H1 (cell line): ENCODE measurements at regions not wholly inside any gene's neighbourhood (a gene's known extent, or its start where the extent isn't known, plus 50 kb on each side); places are given as distances from the start of the nearest gene placed in this dataset.

ENCODE experiments used
- CTCF ChIA-PET: fragments of 300-600 bp; sonication (Branson Sonifier 250); formaldehyde crosslinking; loops from one replicate; lab custom pipeline; 2021; ENCODE audit not compliant: partially characterized antibody; lab: Charles Lee
- POLR2A ChIA-PET: fragments of 300-600 bp; sonication (Branson Sonifier 250); formaldehyde crosslinking; loops from one replicate; lab custom pipeline; 2021; ENCODE audit warnings: inconsistent platforms; ENCODE audit not compliant: partially characterized antibody; lab: Charles Lee
- DNase-seq, 2 experiments: peaks; one replicate each; pipeline versions ENCODE4 v3.0.0 to v3.0.0-alpha.2; 2010 to 2022; ENCODE audit warnings: low spot score in 2 of 2, low read depth in 1 of 2, mixed read lengths in 1 of 2
- FAIRE-seq: peaks from 2 replicates; lab custom pipeline; 2011; peaks lifted over from hg19 to GRCh38; lab: Jason Lieb, UNC
- H2AFZ ChIP-seq: 2 replicates; pipeline ENCODE4 v1.8.1; 2012; ENCODE audit warnings: low read length, inconsistent platforms
- H2AK5ac ChIP-seq: 2 replicates; pipeline ENCODE4 v1.6.1; 2013; ENCODE audit warnings: low read depth, low read length
- H2BK120ac ChIP-seq: replicated peaks from 2 replicates; pipeline ENCODE3; 2013; ENCODE audit warnings: low read depth, low read length, inconsistent platforms
- H2BK12ac ChIP-seq: 2 replicates; pipeline ENCODE4 v1.6.1; 2013; ENCODE audit warnings: low read depth, low read length
- H2BK15ac ChIP-seq: 2 replicates; pipeline ENCODE4 v1.6.1; 2013; ENCODE audit warnings: low read length
- H2BK20ac ChIP-seq: 2 replicates; pipeline ENCODE4 v1.6.1; 2013; ENCODE audit warnings: low read length
- H2BK5ac ChIP-seq: 2 replicates; pipeline ENCODE4 v1.6.1; 2013; ENCODE audit warnings: low read depth, low read length
- H3K14ac ChIP-seq: 2 replicates; pipeline ENCODE4 v1.6.1; 2013; ENCODE audit warnings: inconsistent platforms; ENCODE audit not compliant: insufficient read length
- H3K18ac ChIP-seq: 2 replicates; pipeline ENCODE4 v1.6.1; 2013; ENCODE audit warnings: low read length; ENCODE audit errors: extremely low read depth
- H3K23ac ChIP-seq: 2 replicates; pipeline ENCODE4 v1.6.1; 2013; ENCODE audit warnings: inconsistent platforms; ENCODE audit not compliant: insufficient read length
- H3K23me2 ChIP-seq: 2 replicates; pipeline ENCODE4 v1.6.1; 2013; ENCODE audit warnings: low read depth, low read length
- H3K27ac ChIP-seq: 2 replicates; pipeline ENCODE4 v1.6.1; 2011; ENCODE audit warnings: low read depth, low read length, inconsistent platforms
- H3K27me3 ChIP-seq, 4 experiments: replicated peaks in 1 of 4; 1 replicate in 1 of 4; 2 replicates in 3 of 4; pipeline versions ENCODE4 v1.6.1 to v1.8.1; 2011 to 2013; ENCODE audit warnings: low read length in 3 of 4, mild to moderate bottlenecking in 3 of 4, inconsistent platforms in 2 of 4, mixed read lengths in 2 of 4, moderate library complexity in 1 of 4; ENCODE audit not compliant: control insufficient read depth in 3 of 4, insufficient read depth in 3 of 4; ENCODE audit errors: extremely low read depth in 1 of 4
- H3K36me3 ChIP-seq, 4 experiments: 2 replicates each; pipeline versions ENCODE4 v1.6.1 to v1.8.1; 2011 to 2013; ENCODE audit warnings: mild to moderate bottlenecking in 4 of 4, low read length in 3 of 4, moderate library complexity in 2 of 4, control low read depth in 1 of 4, inconsistent platforms in 1 of 4; ENCODE audit not compliant: insufficient read depth in 4 of 4, control insufficient read depth in 2 of 4
- H3K4ac ChIP-seq: replicated peaks from 2 replicates; pipeline ENCODE3; 2013; ENCODE audit warnings: low read length, low read depth, mixed read lengths, inconsistent platforms; ENCODE audit not compliant: insufficient read length
- H3K4me1 ChIP-seq, 4 experiments: replicated peaks in 1 of 4; 1 replicate in 1 of 4; 2 replicates in 3 of 4; pipeline versions ENCODE4 v1.6.1 to v1.8.1; 2011 to 2013; ENCODE audit warnings: low read length in 3 of 4, inconsistent platforms in 2 of 4, mixed read lengths in 1 of 4; ENCODE audit not compliant: insufficient read depth in 4 of 4, control insufficient read depth in 3 of 4
- H3K4me2 ChIP-seq, 2 experiments: 2 replicates each; pipeline versions ENCODE4 v1.6.1 to v1.8.1; 2011 to 2013; ENCODE audit warnings: low read depth in 2 of 2, low read length in 2 of 2, control low read depth in 1 of 2, inconsistent platforms in 1 of 2, mild to moderate bottlenecking in 1 of 2; ENCODE audit not compliant: insufficient read depth in 1 of 2
- H3K4me3 ChIP-seq, 4 experiments: fragments of 200-600, 300-600 bp in 1 of 4; sonication (generic), shearing (Covaris generic), sonication (Bioruptor Twin) in 1 of 4; 2 replicates each; pipeline versions ENCODE4 v1.5.1 to v1.8.1; 2011 to 2016; ENCODE audit warnings: low read length in 4 of 4, low read depth in 3 of 4, control low read depth in 2 of 4, inconsistent platforms in 2 of 4, mild to moderate bottlenecking in 2 of 4, mixed read lengths in 1 of 4, moderate library complexity in 1 of 4; ENCODE audit not compliant: insufficient read depth in 2 of 4; ENCODE audit errors: extremely low read depth in 1 of 4
- H3K56ac ChIP-seq: replicated peaks from 2 replicates; pipeline ENCODE3; 2013; ENCODE audit warnings: low read depth, mild to moderate bottlenecking, mixed read lengths, low read length, inconsistent platforms; ENCODE audit not compliant: insufficient read length
- H3K79me1 ChIP-seq: 2 replicates; pipeline ENCODE4 v1.6.1; 2013; ENCODE audit warnings: low read depth, low read length, control low read depth
- H3K79me2 ChIP-seq, 2 experiments: 2 replicates each; pipeline versions ENCODE4 v1.6.1 to v1.8.1; 2012 to 2013; ENCODE audit warnings: low read length in 2 of 2, mild to moderate bottlenecking in 2 of 2, inconsistent platforms in 1 of 2; ENCODE audit not compliant: insufficient read depth in 2 of 2, control insufficient read depth in 1 of 2
- H3K9ac ChIP-seq, 4 experiments: replicated peaks in 1 of 4; 1 replicate in 1 of 4; 2 replicates in 3 of 4; pipeline versions ENCODE4 v1.6.1 to v1.8.1; 2011 to 2013; ENCODE audit warnings: low read depth in 3 of 4, low read length in 3 of 4, control low read depth in 2 of 4, mild to moderate bottlenecking in 2 of 4, moderate library complexity in 2 of 4, inconsistent platforms in 1 of 4; ENCODE audit errors: extremely low read depth in 1 of 4
- H3K9me3 ChIP-seq, 2 experiments: 2 replicates each; pipeline versions ENCODE4 v1.6.1 to v1.8.1; 2012 to 2013; ENCODE audit warnings: mild to moderate bottlenecking in 2 of 2, moderate library complexity in 2 of 2, control low read depth in 1 of 2, inconsistent platforms in 1 of 2, low read depth in 1 of 2, low read length in 1 of 2, mixed read lengths in 1 of 2; ENCODE audit not compliant: insufficient read depth in 2 of 2
- H4K20me1 ChIP-seq, 2 experiments: replicated peaks in 1 of 2; 2 replicates each; pipeline versions ENCODE3 to v1.8.1; 2011 to 2013; ENCODE audit warnings: inconsistent platforms in 2 of 2, low read length in 2 of 2, mild to moderate bottlenecking in 1 of 2; ENCODE audit not compliant: insufficient read depth in 2 of 2, control insufficient read depth in 1 of 2
- H4K5ac ChIP-seq: 2 replicates; pipeline ENCODE4 v1.6.1; 2013; ENCODE audit warnings: low read length, low read depth, mixed read lengths, inconsistent platforms; ENCODE audit not compliant: insufficient read length
- H4K8ac ChIP-seq: 2 replicates; pipeline ENCODE4 v1.8.0; 2013; ENCODE audit warnings: mild to moderate bottlenecking, moderate library complexity, low read length, inconsistent platforms; ENCODE audit not compliant: insufficient read depth; ENCODE audit errors: extremely low read depth
- H4K91ac ChIP-seq: replicated peaks from 2 replicates; pipeline ENCODE3; 2013; ENCODE audit warnings: low read length, mixed read lengths, inconsistent platforms; ENCODE audit not compliant: insufficient read length
- ATF2 ChIP-seq: IDR thresholded peaks from 2 replicates; pipeline ENCODE4 v1.6.1; 2012; ENCODE audit warnings: low read length, inconsistent platforms
- CTCF ChIP-seq, 3 experiments: IDR thresholded peaks; 1 replicate in 2 of 3; 2 replicates in 1 of 3; pipeline versions ENCODE4 v1.5.1 to v1.6.1; 2011; ENCODE audit warnings: low read length in 3 of 3, mild to moderate bottlenecking in 3 of 3, inconsistent platforms in 2 of 3, low read depth in 1 of 3, moderate library complexity in 1 of 3; ENCODE audit not compliant: insufficient read depth in 1 of 3; ENCODE audit errors: control extremely low read depth in 1 of 3
- RAD21 ChIP-seq, 2 experiments: IDR thresholded peaks in 1 of 2; conservative IDR thresholded peaks in 1 of 2; 2 replicates each; pipeline ENCODE4 v1.6.1; 2011; ENCODE audit warnings: low read depth in 2 of 2, low read length in 2 of 2, improper control_type of control experiment in 1 of 2, inconsistent platforms in 1 of 2, mild to moderate bottlenecking in 1 of 2, moderate library complexity in 1 of 2
- WGBS, 2 experiments: shearing (Covaris generic) in 1 of 2; methylation state at CpG; one replicate each; pipeline versions ENCODE4 v1.1.6 to v1.1.7; 2013 to 2015; ENCODE audit warnings: low lambda C conversion rate in 2 of 2, mixed read lengths in 2 of 2, inconsistent platforms in 1 of 2, low coverage in 1 of 2, missing lambda C conversion rate in 1 of 2; ENCODE audit not compliant: insufficient replicate concordance in 2 of 2, insufficient coverage in 1 of 2, insufficient read length in 1 of 2; ENCODE audit errors: extremely low coverage in 1 of 2, missing lambda C conversion rate in 1 of 2; 5-methylcytosine and 5-hydroxymethylcytosine counted together

- Histone ChIP-seq H3K79me1 (no peaks in the 10 kb centered on the region), H3K23ac (no peak overlapping the region), H3K4me1 (no peaks in the 10 kb centered on the region; a peak in 1 of 7 replicates), H4K20me1 (no peaks in the 10 kb centered on the region), H2BK5ac (no peak overlapping the region), H3K4me2 (no peak overlapping the region), H3K9me3 (no peaks in the 10 kb centered on the region), H3K4ac (no peak overlapping the region), H3K18ac (no peak overlapping the region), H3K9ac (no peak overlapping the region), H3K23me2 (no peaks in the 10 kb centered on the region), H4K8ac (no peak overlapping the region), H2AFZ (no peak overlapping the region), H2BK20ac (no peak overlapping the region), H3K14ac (no peak overlapping the region), H4K5ac (no peak overlapping the region), H3K79me2 (no peaks in the 10 kb centered on the region), H2AK5ac (no peak overlapping the region), H2BK15ac (peak overlapping the region; percentile 83; the same call in 1 of the 2 replicates), H2BK12ac (no peak overlapping the region; the same call in 1 of the 2 replicates), H4K91ac (no peak overlapping the region), H3K36me3 (no peaks in the 10 kb centered on the region), H3K27ac (no peak overlapping the region), H3K56ac (no peak overlapping the region), H3K27me3 (no peaks in the 10 kb centered on the region), H2BK120ac (no peak overlapping the region), H3K4me3 (no peak overlapping the region)
- POLR2A ChIA-PET, result interaction anchor here (0.7 to 1.2 kb wide), 2 partner anchors 123 to 196 kb away, joined by 3 read pairs; no protein-coding TSS in a partner anchor
- no peak for DNase-seq
- TF ChIP-seq RAD21 (IDR thresholded peaks at IDR 0.05 in 1 of 2, conservative IDR thresholded peaks at IDR 0.05 in 1 of 2; ENCODE audit: low read depth in 2 of 2, low read length in 2 of 2) (peak in 1 of 2 experiments; percentile 23; a peak in 1 of 4 replicates), ATF2 (no peak), CTCF (IDR thresholded peaks at IDR 0.05; ENCODE audit: control extremely low read depth in 1 of 3, insufficient read depth in 1 of 3, low read depth in 1 of 3, low read length in 3 of 3) (peak in 2 of 3 experiments; percentile 11 to 13; a peak in 2 of 4 replicates)
- 93% methylated on average over 7 of the region's 7 CpGs; no CpG with 5 or more reads in 1 of the 2 experiments for WGBS, 2 experiments
- CTCF ChIA-PET, result interaction anchor here (0.7 to 3.9 kb wide), 10 partner anchors 9 to 212 kb away, joined by 3 to 28 read pairs (median 4); no protein-coding TSS in a partner anchor
- no peak for FAIRE-seq
Measured at GRCh38 chr1:38623529-38623928, 236.0 kb downstream of the RRAGC start.
